ENCODE measurements at regions not wholly inside any gene's neighbourhood (a gene's known extent, or its start where the extent isn't known, plus 50 kb on each side); places are given as distances from the start of the nearest gene placed in this dataset.

DNA sequence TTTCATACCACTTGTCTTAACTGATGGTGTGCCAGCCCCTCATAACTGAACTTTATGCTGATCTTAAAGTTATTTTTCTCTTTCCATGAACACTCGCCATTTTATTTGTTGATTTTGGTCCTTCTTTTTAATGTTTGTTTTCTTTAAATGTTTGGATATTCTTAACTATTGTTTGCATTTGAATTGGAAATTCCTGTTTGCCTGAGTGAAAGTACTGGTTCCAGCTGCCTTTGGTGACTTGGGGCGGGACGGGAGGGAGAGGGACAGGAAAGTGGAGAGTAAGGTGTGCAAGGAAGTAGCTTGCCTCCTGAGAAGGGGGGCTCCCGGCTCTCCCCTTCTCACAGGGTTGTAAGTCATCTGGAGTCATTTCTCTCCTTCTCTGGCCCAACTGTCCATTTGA lies 287.1 kb upstream of the PPP2R3A start:
- H3K27me3 ChIP-seq (ENCODE audit: control insufficient read depth in 4 of 4, insufficient read depth in 4 of 4, low read length in 3 of 4): no peaks in the 10 kb centered on the region
- H3K4me1 ChIP-seq (ENCODE audit: control insufficient read depth in 4 of 4, insufficient read depth in 4 of 4, low read length in 3 of 4): peaks cover 0 to 4% (median under 1%) of the 10 kb centered on the region in 4 donors
- WGBS: 78% methylated on average over 4 of the region's 4 CpGs
- no peak for DNase-seq (ENCODE audit: low spot score)
- H3K4me3 ChIP-seq (ENCODE audit: low read depth in 1 of 3, low read length in 3 of 3): no peak overlapping the region
- H3K36me3 ChIP-seq (ENCODE audit: control insufficient read depth in 4 of 4, insufficient read depth in 3 of 4, low read depth in 1 of 4, low read length in 3 of 4): no peaks in the 10 kb centered on the region
- no peak for TF ChIP-seq GABPA (IDR thresholded peaks at IDR 0.05 in 1 of 2, conservative IDR thresholded peaks at IDR 0.05 in 1 of 2)
- TF ChIP-seq RAD21 (IDR thresholded peaks at IDR 0.05): no peak
- no peak for TF ChIP-seq YY1 (IDR thresholded peaks at IDR 0.05)
- TF ChIP-seq CTCF (IDR thresholded peaks at IDR 0.05; ENCODE audit: low read depth, low read length, missing input control): no peak
- TF ChIP-seq, protein P1, sequence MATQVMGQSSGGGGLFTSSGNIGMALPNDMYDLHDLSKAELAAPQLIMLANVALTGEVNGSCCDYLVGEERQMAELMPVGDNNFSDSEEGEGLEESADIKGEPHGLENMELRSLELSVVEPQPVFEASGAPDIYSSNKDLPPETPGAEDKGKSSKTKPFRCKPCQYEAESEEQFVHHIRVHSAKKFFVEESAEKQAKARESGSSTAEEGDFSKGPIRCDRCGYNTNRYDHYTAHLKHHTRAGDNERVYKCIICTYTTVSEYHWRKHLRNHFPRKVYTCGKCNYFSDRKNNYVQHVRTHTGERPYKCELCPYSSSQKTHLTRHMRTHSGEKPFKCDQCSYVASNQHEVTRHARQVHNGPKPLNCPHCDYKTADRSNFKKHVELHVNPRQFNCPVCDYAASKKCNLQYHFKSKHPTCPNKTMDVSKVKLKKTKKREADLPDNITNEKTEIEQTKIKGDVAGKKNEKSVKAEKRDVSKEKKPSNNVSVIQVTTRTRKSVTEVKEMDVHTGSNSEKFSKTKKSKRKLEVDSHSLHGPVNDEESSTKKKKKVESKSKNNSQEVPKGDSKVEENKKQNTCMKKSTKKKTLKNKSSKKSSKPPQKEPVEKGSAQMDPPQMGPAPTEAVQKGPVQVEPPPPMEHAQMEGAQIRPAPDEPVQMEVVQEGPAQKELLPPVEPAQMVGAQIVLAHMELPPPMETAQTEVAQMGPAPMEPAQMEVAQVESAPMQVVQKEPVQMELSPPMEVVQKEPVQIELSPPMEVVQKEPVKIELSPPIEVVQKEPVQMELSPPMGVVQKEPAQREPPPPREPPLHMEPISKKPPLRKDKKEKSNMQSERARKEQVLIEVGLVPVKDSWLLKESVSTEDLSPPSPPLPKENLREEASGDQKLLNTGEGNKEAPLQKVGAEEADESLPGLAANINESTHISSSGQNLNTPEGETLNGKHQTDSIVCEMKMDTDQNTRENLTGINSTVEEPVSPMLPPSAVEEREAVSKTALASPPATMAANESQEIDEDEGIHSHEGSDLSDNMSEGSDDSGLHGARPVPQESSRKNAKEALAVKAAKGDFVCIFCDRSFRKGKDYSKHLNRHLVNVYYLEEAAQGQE (IDR thresholded peaks at IDR 0.05): no peak
- no peak for TF ChIP-seq RXRA (IDR thresholded peaks at IDR 0.05)
- TF ChIP-seq TAF1 (conservative IDR thresholded peaks at IDR 0.05): no peak
- no peak for TF ChIP-seq JUND (IDR thresholded peaks at IDR 0.05)
- no peak for TF ChIP-seq FOXA2 (IDR thresholded peaks at IDR 0.05)
- no peak overlapping the region for H3K27ac ChIP-seq (ENCODE audit: low read depth in 1 of 2, low read length in 2 of 2)
- peaks cover 0 to 5% (median 2%) of the 10 kb centered on the region in 4 donors for H3K9me3 ChIP-seq (ENCODE audit: control insufficient read depth in 4 of 4, low read length in 3 of 4)
- H3K9ac ChIP-seq (ENCODE audit: low read depth in 1 of 2, low read length in 2 of 2): no peak overlapping the region

GRCh38 chr3:135688003-135688402 lies 277.5 kb upstream of the PPP2R3A start:
- WGBS: 85% methylated on average over 3 of the region's 3 CpGs
- Histone ChIP-seq H3K36me3 (ENCODE audit: control insufficient read depth in 4 of 4, insufficient read depth in 3 of 4, low read depth in 1 of 4, low read length in 3 of 4) (no peaks in the 10 kb centered on the region), H3K4me1 (ENCODE audit: control insufficient read depth in 4 of 4, insufficient read depth in 4 of 4, low read length in 3 of 4) (no peaks in the 10 kb centered on the region), H3K27ac (ENCODE audit: low read depth in 1 of 2, low read length in 2 of 2) (no peak overlapping the region), H3K9ac (ENCODE audit: low read depth in 1 of 2, low read length in 2 of 2) (no peak overlapping the region), H3K4me3 (ENCODE audit: low read depth in 1 of 3, low read length in 3 of 3) (no peak overlapping the region), H3K27me3 (ENCODE audit: control insufficient read depth in 4 of 4, insufficient read depth in 4 of 4, low read length in 3 of 4) (no peaks in the 10 kb centered on the region), H3K9me3 (ENCODE audit: control insufficient read depth in 4 of 4, low read length in 3 of 4) (peaks cover 0 to 3% (median 1%) of the 10 kb centered on the region in 4 donors)
- TF ChIP-seq, protein P2, sequence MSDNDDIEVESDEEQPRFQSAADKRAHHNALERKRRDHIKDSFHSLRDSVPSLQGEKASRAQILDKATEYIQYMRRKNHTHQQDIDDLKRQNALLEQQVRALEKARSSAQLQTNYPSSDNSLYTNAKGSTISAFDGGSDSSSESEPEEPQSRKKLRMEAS (IDR thresholded peaks at IDR 0.05): no peak
- TF ChIP-seq HNF4A (conservative IDR thresholded peaks at IDR 0.05) (no peak), SP1 (IDR thresholded peaks at IDR 0.05) (no peak), EGR1 (IDR thresholded peaks at IDR 0.05; ENCODE audit: low read depth in 2 of 2) (no peak), HNF4G (IDR thresholded peaks at IDR 0.05) (no peak), TAF1 (conservative IDR thresholded peaks at IDR 0.05) (no peak), YY1 (IDR thresholded peaks at IDR 0.05) (no peak)
- TF ChIP-seq, protein P3, sequence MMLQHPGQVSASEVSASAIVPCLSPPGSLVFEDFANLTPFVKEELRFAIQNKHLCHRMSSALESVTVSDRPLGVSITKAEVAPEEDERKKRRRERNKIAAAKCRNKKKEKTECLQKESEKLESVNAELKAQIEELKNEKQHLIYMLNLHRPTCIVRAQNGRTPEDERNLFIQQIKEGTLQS (IDR thresholded peaks at IDR 0.05): no peak
- DNase-seq (ENCODE audit: low spot score): no peak

Data from liver (tissue), 8 donors.